ENCODE measurements at regions not wholly inside any gene's neighbourhood (a gene's known extent, or its start where the extent isn't known, plus 50 kb on each side); places are given as distances from the start of the nearest gene placed in this dataset.

DNA sequence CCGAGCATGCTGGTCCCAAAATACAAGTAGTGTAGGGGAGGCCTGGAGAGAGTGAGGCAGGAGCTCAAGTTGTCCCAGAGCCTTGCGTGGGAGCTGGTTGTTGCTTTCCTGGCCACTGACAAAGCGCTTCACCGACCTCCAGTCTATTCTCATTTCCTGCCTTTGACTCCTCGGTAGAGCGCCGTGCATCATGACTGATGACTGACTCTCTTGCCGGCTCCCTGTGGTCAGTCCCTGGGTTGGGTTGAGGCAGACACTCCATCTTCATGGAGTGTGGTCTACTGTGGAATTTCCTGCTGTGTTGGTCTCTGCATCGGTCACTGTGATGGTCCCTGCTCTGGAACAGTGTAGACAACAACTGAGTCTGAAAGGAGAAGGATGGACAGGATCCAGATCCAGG lies 175.1 kb upstream of the S1PR3 start:
- TF ChIP-seq POLR2AphosphoS5 (IDR thresholded peaks at IDR 0.05; ENCODE audit: low read depth, low read length) (no peak), SPI1 (IDR thresholded peaks at IDR 0.05; ENCODE audit: low read depth, low read length) (no peak), POU2F2 (IDR thresholded peaks at IDR 0.05; ENCODE audit: low read depth, low read length) (no peak), PAX5 (IDR thresholded peaks at IDR 0.05; ENCODE audit: insufficient read depth, low read length, severe bottlenecking) (no peak), POLR2A (IDR thresholded peaks at IDR 0.05; ENCODE audit: low read depth, low read length) (no peak), TAF1 (IDR thresholded peaks at IDR 0.05; ENCODE audit: low read depth, low read length) (no peak)
- no peak for DNase-seq (ENCODE audit: insufficient read length, low spot score)
- FAIRE-seq, result no peak

DNA sequence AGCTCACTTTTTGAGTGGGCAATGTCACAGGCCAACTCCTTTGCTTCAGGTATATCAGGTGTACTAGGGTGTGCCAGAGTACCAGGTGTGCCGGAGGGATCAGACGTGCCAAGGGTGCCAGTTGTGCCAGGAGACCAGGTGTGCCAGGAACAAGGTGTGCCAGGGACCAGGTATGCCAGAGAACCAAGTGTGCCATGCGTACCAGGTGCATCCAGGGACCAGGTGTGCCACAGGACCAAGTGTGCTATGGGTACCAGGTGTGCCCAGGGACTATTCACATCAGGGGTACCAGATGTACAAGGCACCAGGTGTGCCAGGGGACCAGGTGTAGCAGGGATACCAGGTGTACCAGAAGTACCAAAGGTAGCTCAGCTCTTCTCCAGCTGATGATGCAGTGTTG lies 174.7 kb upstream of the S1PR3 start:
- DNase-seq (ENCODE audit: insufficient read length, low spot score) (no peak), FAIRE-seq (no peak)
- TF ChIP-seq POLR2AphosphoS5 (IDR thresholded peaks at IDR 0.05; ENCODE audit: low read depth, low read length) (no peak), SPI1 (IDR thresholded peaks at IDR 0.05; ENCODE audit: low read depth, low read length) (no peak), TAF1 (IDR thresholded peaks at IDR 0.05; ENCODE audit: low read depth, low read length) (no peak), PAX5 (IDR thresholded peaks at IDR 0.05; ENCODE audit: insufficient read depth, low read length, severe bottlenecking) (no peak), POLR2A (IDR thresholded peaks at IDR 0.05; ENCODE audit: low read depth, low read length) (no peak), POU2F2 (IDR thresholded peaks at IDR 0.05; ENCODE audit: low read depth, low read length) (no peak)

- no peak for DNase-seq (ENCODE audit: insufficient read length, low spot score)
- FAIRE-seq, result no peak
- no peak for TF ChIP-seq SPI1 (IDR thresholded peaks at IDR 0.05; ENCODE audit: low read depth, low read length)
- no peak for TF ChIP-seq TAF1 (IDR thresholded peaks at IDR 0.05; ENCODE audit: low read depth, low read length)
- TF ChIP-seq PAX5 (IDR thresholded peaks at IDR 0.05; ENCODE audit: insufficient read depth, low read length, severe bottlenecking), result no peak
- no peak for TF ChIP-seq POLR2A (IDR thresholded peaks at IDR 0.05; ENCODE audit: low read depth, low read length)
- TF ChIP-seq POU2F2 (IDR thresholded peaks at IDR 0.05; ENCODE audit: low read depth, low read length), result no peak
- TF ChIP-seq POLR2AphosphoS5 (IDR thresholded peaks at IDR 0.05; ENCODE audit: low read depth, low read length), result no peak
These were observed 173.6 kb upstream of the S1PR3 start for GRCh38 chr9:88817628-88818027.

- DNase-seq (ENCODE audit: insufficient read length, low spot score) (no peak), FAIRE-seq (no peak)
- TF ChIP-seq SPI1 (IDR thresholded peaks at IDR 0.05; ENCODE audit: low read depth, low read length), result no peak
- TF ChIP-seq PAX5 (IDR thresholded peaks at IDR 0.05; ENCODE audit: insufficient read depth, low read length, severe bottlenecking), result no peak
- TF ChIP-seq TAF1 (IDR thresholded peaks at IDR 0.05; ENCODE audit: low read depth, low read length), result no peak
- TF ChIP-seq POLR2A (IDR thresholded peaks at IDR 0.05; ENCODE audit: low read depth, low read length), result no peak
- TF ChIP-seq POU2F2 (IDR thresholded peaks at IDR 0.05; ENCODE audit: low read depth, low read length), result no peak
- TF ChIP-seq POLR2AphosphoS5 (IDR thresholded peaks at IDR 0.05; ENCODE audit: low read depth, low read length), result no peak
These were observed 172.6 kb upstream of the S1PR3 start for GRCh38 chr9:88818495-88819201.

DNA sequence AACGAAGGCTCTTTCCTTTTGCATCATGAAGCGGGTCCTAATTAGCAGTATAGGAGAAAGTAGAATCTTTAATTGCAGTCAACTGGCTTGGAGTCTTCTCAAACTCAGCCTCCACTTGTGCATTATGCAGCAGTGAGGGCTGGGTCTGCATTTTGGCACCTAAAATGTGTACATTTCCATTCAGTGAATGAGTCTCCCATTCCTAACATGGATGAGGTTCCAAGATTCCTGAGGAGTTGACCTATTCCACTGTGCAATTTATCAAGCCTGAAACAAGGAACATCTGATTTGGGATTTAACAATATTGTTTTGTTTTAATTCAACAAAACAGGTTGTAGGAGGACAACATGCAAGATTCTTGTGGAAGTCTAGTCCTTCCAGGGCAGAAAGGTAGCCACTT lies 171.8 kb upstream of the S1PR3 start:
- no peak for FAIRE-seq
- TF ChIP-seq POU2F2 (IDR thresholded peaks at IDR 0.05; ENCODE audit: low read depth, low read length), result no peak
- no peak for TF ChIP-seq POLR2A (IDR thresholded peaks at IDR 0.05; ENCODE audit: low read depth, low read length)
- no peak for TF ChIP-seq TAF1 (IDR thresholded peaks at IDR 0.05; ENCODE audit: low read depth, low read length)
- no peak for TF ChIP-seq PAX5 (IDR thresholded peaks at IDR 0.05; ENCODE audit: insufficient read depth, low read length, severe bottlenecking)
- TF ChIP-seq SPI1 (IDR thresholded peaks at IDR 0.05; ENCODE audit: low read depth, low read length), result no peak
- no peak for TF ChIP-seq POLR2AphosphoS5 (IDR thresholded peaks at IDR 0.05; ENCODE audit: low read depth, low read length)
- no peak for DNase-seq (ENCODE audit: insufficient read length, low spot score)

- TF ChIP-seq PAX5 (IDR thresholded peaks at IDR 0.05; ENCODE audit: insufficient read depth, low read length, severe bottlenecking), result no peak
- TF ChIP-seq POLR2AphosphoS5 (IDR thresholded peaks at IDR 0.05; ENCODE audit: low read depth, low read length), result no peak
- no peak for TF ChIP-seq POU2F2 (IDR thresholded peaks at IDR 0.05; ENCODE audit: low read depth, low read length)
- no peak for TF ChIP-seq POLR2A (IDR thresholded peaks at IDR 0.05; ENCODE audit: low read depth, low read length)
- no peak for TF ChIP-seq SPI1 (IDR thresholded peaks at IDR 0.05; ENCODE audit: low read depth, low read length)
- no peak for TF ChIP-seq TAF1 (IDR thresholded peaks at IDR 0.05; ENCODE audit: low read depth, low read length)
- no peak for DNase-seq (ENCODE audit: insufficient read length, low spot score)
- FAIRE-seq, result no peak
These were observed 171.2 kb upstream of the S1PR3 start for GRCh38 chr9:88820055-88820454.

GRCh38 chr9:88821033-88821745 lies 170.1 kb upstream of the S1PR3 start:
- DNase-seq (ENCODE audit: insufficient read length, low spot score) (no peak), FAIRE-seq (no peak)
- TF ChIP-seq POU2F2 (IDR thresholded peaks at IDR 0.05; ENCODE audit: low read depth, low read length), result no peak
- TF ChIP-seq SPI1 (IDR thresholded peaks at IDR 0.05; ENCODE audit: low read depth, low read length), result no peak
- no peak for TF ChIP-seq PAX5 (IDR thresholded peaks at IDR 0.05; ENCODE audit: insufficient read depth, low read length, severe bottlenecking)
- TF ChIP-seq POLR2A (IDR thresholded peaks at IDR 0.05; ENCODE audit: low read depth, low read length), result no peak
- TF ChIP-seq POLR2AphosphoS5 (IDR thresholded peaks at IDR 0.05; ENCODE audit: low read depth, low read length), result no peak
- TF ChIP-seq TAF1 (IDR thresholded peaks at IDR 0.05; ENCODE audit: low read depth, low read length), result no peak

DNA sequence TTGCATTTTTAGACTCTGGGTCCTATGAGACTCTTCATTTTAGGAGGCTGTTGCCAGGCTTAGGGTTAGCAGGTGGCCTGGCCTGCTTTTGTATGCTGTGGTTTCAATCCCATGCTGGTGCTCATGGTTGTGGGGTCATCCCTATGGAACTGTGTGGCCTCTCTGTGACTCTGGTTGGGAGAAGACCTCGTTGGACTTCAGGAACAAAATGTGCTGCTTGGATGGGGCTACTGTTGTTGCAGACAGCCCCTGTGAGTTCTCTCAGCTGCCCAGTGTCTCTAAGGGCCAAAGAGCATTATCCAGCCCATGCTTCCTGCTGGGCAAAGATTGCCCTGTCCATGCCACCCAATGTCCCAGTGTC lies 169.5 kb upstream of the S1PR3 start:
- no peak for TF ChIP-seq POU2F2 (IDR thresholded peaks at IDR 0.05; ENCODE audit: low read depth, low read length)
- DNase-seq (ENCODE audit: insufficient read length, low spot score) (no peak), FAIRE-seq (no peak)

- DNase-seq (ENCODE audit: insufficient read length, low spot score), result no peak
- FAIRE-seq, result no peak
- TF ChIP-seq SPI1 (IDR thresholded peaks at IDR 0.05; ENCODE audit: low read depth, low read length) (no peak), PAX5 (IDR thresholded peaks at IDR 0.05; ENCODE audit: insufficient read depth, low read length, severe bottlenecking) (no peak), TAF1 (IDR thresholded peaks at IDR 0.05; ENCODE audit: low read depth, low read length) (no peak), POU2F2 (IDR thresholded peaks at IDR 0.05; ENCODE audit: low read depth, low read length) (no peak), POLR2AphosphoS5 (IDR thresholded peaks at IDR 0.05; ENCODE audit: low read depth, low read length) (no peak), POLR2A (IDR thresholded peaks at IDR 0.05; ENCODE audit: low read depth, low read length) (no peak)
These were observed 166.6 kb upstream of the S1PR3 start for GRCh38 chr9:88824711-88825110.

Measured in GM12891 (cell line).